ENCODE measurements at regions not wholly inside any gene's neighbourhood (a gene's known extent, or its start where the extent isn't known, plus 50 kb on each side); places are given as distances from the start of the nearest gene placed in this dataset.

GRCh38 chr6:91982559-91982958, 1395.7 kb upstream of the MAP3K7 start:
- Histone ChIP-seq H3K56ac (ENCODE audit: insufficient read length, low read depth, low read length) (no peak overlapping the region), H2BK12ac (ENCODE audit: insufficient read length, low read depth, low read length) (no peak overlapping the region), H3K4me2 (ENCODE audit: insufficient read depth, insufficient read length, low read length) (no peak overlapping the region), H3K9me3 (ENCODE audit: control insufficient read depth, low read depth, low read length) (no peaks in the 10 kb centered on the region), H2BK15ac (ENCODE audit: low read depth, low read length) (no peak overlapping the region), H2AK5ac (ENCODE audit: insufficient read length, low read length) (no peak overlapping the region), H4K91ac (ENCODE audit: insufficient read length, low read depth, low read length) (no peak overlapping the region), H2AFZ (ENCODE audit: low read length) (no peak overlapping the region), H4K20me1 (ENCODE audit: control insufficient read depth, insufficient read depth, insufficient read length) (no peaks in the 10 kb centered on the region), H2BK120ac (ENCODE audit: low read depth, low read length, poor library complexity, severe bottlenecking) (no peak overlapping the region), H3K79me2 (ENCODE audit: insufficient read depth, low read length) (no peaks in the 10 kb centered on the region), H3K79me1 (ENCODE audit: insufficient read depth, low read depth, low read length, poor library complexity, severe bottlenecking) (no peaks in the 10 kb centered on the region), H3K14ac (ENCODE audit: insufficient read depth, low read length) (no peak overlapping the region), H2BK20ac (ENCODE audit: low read depth, low read length, poor library complexity, severe bottlenecking) (no peak overlapping the region), H3K23me2 (ENCODE audit: insufficient read length, low read depth, low read length, poor library complexity, severe bottlenecking) (no peaks in the 10 kb centered on the region), H3K9ac (ENCODE audit: extremely low read depth, insufficient read length, low read length) (no peak overlapping the region), H3K4ac (ENCODE audit: low read depth, low read length) (no peak overlapping the region), H3K27ac (ENCODE audit: insufficient read length, low read depth, low read length) (no peak overlapping the region), H2BK5ac (ENCODE audit: insufficient read length, low read length) (no peak overlapping the region), H3T11ph (ENCODE audit: low read length) (no peak overlapping the region), H3K23ac (ENCODE audit: insufficient read length, low read depth, low read length) (no peak overlapping the region), H4K8ac (replicated peaks; ENCODE audit: insufficient read length, low read depth, low read length) (no peak overlapping the region), H3K4me1 (ENCODE audit: insufficient read depth, low read length) (no peaks in the 10 kb centered on the region), H3K18ac (ENCODE audit: insufficient read length, low read depth, low read length) (no peak overlapping the region), H3K27me3 (ENCODE audit: insufficient read depth, low read length) (no peaks in the 10 kb centered on the region), H4K5ac (ENCODE audit: insufficient read length, low read depth, low read length) (no peak overlapping the region)
- no peaks in the 10 kb centered on the region for H3K36me3 Mint-ChIP-seq (ENCODE audit: insufficient read depth in 1 of 3, low read depth in 3 of 3)
- H3K27ac Mint-ChIP-seq: no peak overlapping the region
- DNase-seq: no peak
- H3K4me3 Mint-ChIP-seq: no peak overlapping the region
- TF ChIP-seq CTCF (conservative IDR thresholded peaks at IDR 0.05): no peak
- H3K4me1 Mint-ChIP-seq: no peaks in the 10 kb centered on the region
- H3K27me3 Mint-ChIP-seq (ENCODE audit: low read depth): no peaks in the 10 kb centered on the region
- H3K9me3 Mint-ChIP-seq: no peaks in the 10 kb centered on the region

All from H9 (cell line).